Activated naive CD8-positive, alpha-beta T cell treated with anti-CD3 and anti-CD28 coated beads for 36 hours (primary cell): ENCODE measurements at regions not wholly inside any gene's neighbourhood (a gene's known extent, or its start where the extent isn't known, plus 50 kb on each side); places are given as distances from the start of the nearest gene placed in this dataset.

Experiments
- DNase-seq: peaks from one replicate; pipeline ENCODE4 v3.0.0; 2021
- H3K27ac Mint-ChIP-seq: one replicate; pipeline ENCODE4 v1.8.0; 2022; ENCODE audit warnings: mild to moderate bottlenecking, moderate library complexity, mixed read lengths
- H3K27me3 Mint-ChIP-seq: one replicate; pipeline ENCODE4 v1.8.0; 2022; ENCODE audit warnings: mild to moderate bottlenecking, mixed read lengths
- H3K36me3 Mint-ChIP-seq: one replicate; pipeline ENCODE4 v1.8.0; 2021; ENCODE audit warnings: mild to moderate bottlenecking, mixed read lengths
- H3K4me1 Mint-ChIP-seq: one replicate; pipeline ENCODE4 v1.8.0; 2021; ENCODE audit warnings: mixed read lengths
- H3K4me3 Mint-ChIP-seq: one replicate; pipeline ENCODE4 v1.8.0; 2022; ENCODE audit warnings: mild to moderate bottlenecking, moderate library complexity, mixed read lengths
- H3K9me3 Mint-ChIP-seq: one replicate; pipeline ENCODE4 v1.8.0; 2022; ENCODE audit warnings: mixed read lengths

GRCh38 chr2:125667630-125668029 is 988.3 kb upstream of the GYPC start:
- Mint-ChIP-seq H3K36me3 (no peaks in the 10 kb centered on the region), H3K27ac (no peak overlapping the region), H3K4me3 (no peak overlapping the region)

DNA sequence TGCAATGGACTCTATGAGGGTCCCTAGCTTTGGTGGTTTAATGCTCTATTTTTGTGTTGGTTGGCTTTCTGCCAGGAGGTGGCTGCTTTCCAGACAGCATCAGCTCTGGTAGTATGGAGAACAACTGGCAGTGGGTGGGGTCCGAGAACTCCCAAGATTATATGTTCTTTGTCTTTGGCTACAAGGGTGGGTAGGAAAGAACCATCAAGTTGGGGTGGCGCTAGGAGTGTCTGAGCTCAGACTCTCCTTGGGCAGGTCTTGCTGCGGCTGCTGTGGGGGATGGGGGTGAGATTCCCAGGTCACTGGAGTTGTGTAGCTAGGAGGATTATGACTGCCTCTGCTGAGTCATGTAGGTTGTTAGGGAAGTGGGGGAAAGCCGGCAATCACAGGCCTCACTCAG is 976.1 kb upstream of the GYPC start:
- Mint-ChIP-seq H3K36me3 (peaks cover 2% of the 10 kb centered on the region), H3K27me3 (no peaks in the 10 kb centered on the region), H3K4me3 (no peak overlapping the region), H3K27ac (no peak overlapping the region), H3K4me1 (no peaks in the 10 kb centered on the region), H3K9me3 (peaks cover 8% of the 10 kb centered on the region)
- no peak for DNase-seq

More at GRCh38 chr2:125667630-125668029, 988.3 kb upstream of the GYPC start:
- H3K9me3 Mint-ChIP-seq = no peaks in the 10 kb centered on the region
- no peak for DNase-seq
- H3K27me3 Mint-ChIP-seq = no peaks in the 10 kb centered on the region
- peaks cover 2% of the 10 kb centered on the region for H3K4me1 Mint-ChIP-seq

DNA sequence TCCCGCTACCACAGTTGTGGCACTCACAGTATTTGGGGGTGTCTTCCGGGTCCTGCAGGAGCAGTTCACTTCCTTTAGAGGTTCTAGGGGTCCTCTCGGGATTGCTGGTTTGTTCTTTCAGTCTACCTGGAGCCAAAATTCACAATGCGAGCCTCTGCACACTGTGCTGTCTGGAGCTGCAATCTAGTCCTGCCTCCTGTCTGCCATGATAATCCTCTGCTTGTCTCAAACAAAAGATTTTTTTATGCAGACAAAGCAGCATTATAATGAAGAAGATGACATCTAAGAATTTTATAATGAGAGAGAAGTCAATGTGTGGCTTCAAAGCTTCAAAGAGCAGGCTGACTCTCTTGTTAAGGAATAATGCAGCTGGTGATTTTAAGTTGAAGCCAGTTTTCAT is 975.1 kb upstream of the GYPC start:
- Mint-ChIP-seq H3K9me3 (peaks cover 5% of the 10 kb centered on the region), H3K36me3 (no peaks in the 10 kb centered on the region), H3K4me1 (no peaks in the 10 kb centered on the region), H3K27me3 (no peaks in the 10 kb centered on the region), H3K4me3 (no peak overlapping the region), H3K27ac (no peak overlapping the region)
- DNase-seq = no peak

DNA sequence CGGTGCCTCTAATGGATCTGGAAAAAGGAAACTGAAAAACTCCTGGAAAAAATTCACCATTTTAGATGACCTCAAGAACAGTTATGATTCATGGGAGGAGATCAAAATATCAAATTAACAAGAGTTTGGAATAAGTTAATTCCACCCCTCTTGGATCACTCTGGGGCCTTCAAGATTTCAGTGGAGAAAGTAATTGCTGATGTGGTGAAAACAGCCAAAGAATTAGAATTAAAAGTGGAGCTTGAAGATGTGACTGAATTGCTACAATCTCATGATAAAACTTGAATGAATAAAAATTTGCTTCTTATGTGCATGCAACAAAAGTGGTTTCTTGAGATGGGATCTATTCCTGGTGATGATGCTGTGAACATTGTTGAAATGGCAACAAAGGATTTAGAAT is 974.4 kb upstream of the GYPC start:
- Mint-ChIP-seq H3K4me3 (no peak overlapping the region), H3K36me3 (no peaks in the 10 kb centered on the region), H3K27me3 (no peaks in the 10 kb centered on the region), H3K27ac (no peak overlapping the region), H3K9me3 (peaks cover 5% of the 10 kb centered on the region), H3K4me1 (no peaks in the 10 kb centered on the region)
- DNase-seq = no peak

- no peaks in the 10 kb centered on the region for H3K4me1 Mint-ChIP-seq
- no peak overlapping the region for H3K27ac Mint-ChIP-seq
- peaks cover 5% of the 10 kb centered on the region for H3K9me3 Mint-ChIP-seq
- no peaks in the 10 kb centered on the region for H3K27me3 Mint-ChIP-seq
- no peak overlapping the region for H3K4me3 Mint-ChIP-seq
- DNase-seq = no peak
- H3K36me3 Mint-ChIP-seq = no peaks in the 10 kb centered on the region
Measured at GRCh38 chr2:125681976-125682805, 973.8 kb upstream of the GYPC start.

- Mint-ChIP-seq H3K36me3 (no peaks in the 10 kb centered on the region), H3K27ac (no peak overlapping the region), H3K27me3 (no peaks in the 10 kb centered on the region), H3K4me1 (no peaks in the 10 kb centered on the region), H3K9me3 (peaks cover 1% of the 10 kb centered on the region), H3K4me3 (no peak overlapping the region)
- no peak for DNase-seq
Measured at GRCh38 chr2:125684256-125684655, 971.7 kb upstream of the GYPC start.

DNA sequence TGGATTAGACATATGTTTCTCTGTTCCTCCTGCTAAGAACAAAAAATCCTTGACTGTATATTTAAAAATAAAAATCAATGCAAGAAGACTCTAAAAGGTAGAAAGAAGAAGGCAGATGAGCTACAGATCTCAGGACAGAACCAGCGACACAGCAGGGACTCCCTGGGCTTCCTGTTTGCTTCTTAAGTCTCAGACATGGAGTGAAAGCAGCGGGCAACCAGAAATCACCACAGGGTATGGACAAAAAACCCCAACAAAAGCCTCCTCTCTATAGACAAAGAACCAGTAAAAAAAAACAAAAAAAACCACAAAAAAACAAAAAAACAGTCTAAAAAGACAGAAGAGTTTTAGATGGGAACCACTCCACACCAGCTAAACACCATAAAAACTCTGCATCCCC is 971.0 kb upstream of the GYPC start:
- no peaks in the 10 kb centered on the region for H3K4me1 Mint-ChIP-seq
- no peaks in the 10 kb centered on the region for H3K36me3 Mint-ChIP-seq
- no peaks in the 10 kb centered on the region for H3K27me3 Mint-ChIP-seq
- DNase-seq = no peak
- no peak overlapping the region for H3K27ac Mint-ChIP-seq
- H3K9me3 Mint-ChIP-seq = peaks cover 1% of the 10 kb centered on the region
- no peak overlapping the region for H3K4me3 Mint-ChIP-seq

GRCh38 chr2:125696560-125696959 is 959.4 kb upstream of the GYPC start:
- Mint-ChIP-seq H3K4me3 (no peak overlapping the region), H3K36me3 (no peaks in the 10 kb centered on the region), H3K4me1 (no peaks in the 10 kb centered on the region), H3K27ac (no peak overlapping the region), H3K27me3 (no peaks in the 10 kb centered on the region), H3K9me3 (no peaks in the 10 kb centered on the region)
- DNase-seq = no peak

DNA sequence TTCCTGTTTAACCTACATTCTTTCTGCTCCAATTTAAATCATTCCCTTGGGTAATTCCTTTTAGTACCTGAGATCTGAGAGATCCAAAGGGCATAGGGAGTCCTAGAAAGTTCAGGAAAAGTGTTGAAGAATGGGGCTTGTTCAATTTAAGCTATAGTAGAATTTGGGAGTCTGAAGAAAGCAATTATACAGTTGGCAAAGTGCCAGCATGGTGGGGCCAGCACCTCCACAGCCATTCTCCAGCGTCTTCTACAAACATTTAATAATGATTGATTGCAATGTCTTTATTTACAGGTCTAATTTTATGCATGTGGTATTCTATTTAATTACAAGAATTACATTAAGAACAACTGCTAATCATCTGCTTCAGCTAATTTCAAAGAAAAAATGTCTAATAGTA is 957.7 kb upstream of the GYPC start:
- H3K4me3 Mint-ChIP-seq = no peak overlapping the region
- no peaks in the 10 kb centered on the region for H3K36me3 Mint-ChIP-seq
- DNase-seq = no peak
- no peaks in the 10 kb centered on the region for H3K4me1 Mint-ChIP-seq
- H3K9me3 Mint-ChIP-seq = no peaks in the 10 kb centered on the region
- no peaks in the 10 kb centered on the region for H3K27me3 Mint-ChIP-seq
- no peak overlapping the region for H3K27ac Mint-ChIP-seq

GRCh38 chr2:125701070-125701469 is 954.9 kb upstream of the GYPC start:
- Mint-ChIP-seq H3K27ac (no peak overlapping the region), H3K36me3 (no peaks in the 10 kb centered on the region), H3K4me3 (no peak overlapping the region), H3K9me3 (no peaks in the 10 kb centered on the region), H3K27me3 (no peaks in the 10 kb centered on the region), H3K4me1 (no peaks in the 10 kb centered on the region)
- DNase-seq = no peak

DNA sequence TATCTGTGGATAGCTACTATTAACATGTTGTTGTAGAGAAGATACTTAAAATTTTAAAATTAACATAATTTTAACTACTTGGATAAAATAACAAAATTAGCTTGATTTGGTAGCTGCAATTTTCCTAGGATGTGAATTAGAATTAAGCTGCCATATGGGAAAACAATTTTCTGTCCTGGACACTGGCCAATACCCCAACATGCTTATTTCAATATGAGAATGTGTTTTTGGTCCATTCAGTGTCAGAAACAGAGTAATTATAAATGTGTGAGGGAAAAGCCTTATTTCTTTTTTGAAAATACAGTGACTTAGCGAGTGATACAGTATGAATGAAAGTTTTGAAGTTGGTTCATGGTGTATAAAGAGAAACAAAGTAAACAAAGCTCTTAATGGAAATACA is 948.3 kb upstream of the GYPC start:
- no peaks in the 10 kb centered on the region for H3K36me3 Mint-ChIP-seq

DNA sequence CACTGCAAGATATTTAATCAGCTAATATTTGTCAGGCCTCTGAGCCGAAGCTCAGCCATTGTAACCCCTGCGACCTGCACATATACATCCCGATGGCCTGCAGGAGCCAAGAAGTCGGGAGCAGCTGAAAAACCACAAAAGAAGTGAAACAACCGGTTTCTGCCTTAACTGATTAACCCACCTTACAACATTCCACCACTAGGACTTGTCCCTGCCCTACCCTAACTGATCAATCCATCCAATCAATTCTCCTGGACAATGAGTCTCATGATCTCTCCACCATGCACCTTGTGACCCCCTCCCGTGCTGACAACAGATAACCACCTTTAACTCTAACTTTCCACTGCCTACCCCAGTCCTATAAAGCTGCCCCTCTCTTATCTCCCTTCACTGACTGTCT is 945.4 kb upstream of the GYPC start:
- Mint-ChIP-seq H3K4me1 (no peaks in the 10 kb centered on the region), H3K4me3 (no peak overlapping the region), H3K27me3 (no peaks in the 10 kb centered on the region), H3K27ac (no peak overlapping the region), H3K36me3 (no peaks in the 10 kb centered on the region), H3K9me3 (no peaks in the 10 kb centered on the region)
- no peak for DNase-seq

More for the DNA sequence above, 948.3 kb upstream of the GYPC start:
- Mint-ChIP-seq H3K27me3 (no peaks in the 10 kb centered on the region), H3K9me3 (no peaks in the 10 kb centered on the region), H3K4me1 (no peaks in the 10 kb centered on the region), H3K4me3 (no peak overlapping the region), H3K27ac (no peak overlapping the region)
- no peak for DNase-seq

GRCh38 chr2:125711075-125711474 is 944.9 kb upstream of the GYPC start:
- DNase-seq = no peak
- no peaks in the 10 kb centered on the region for H3K9me3 Mint-ChIP-seq
- H3K27me3 Mint-ChIP-seq = no peaks in the 10 kb centered on the region
- no peaks in the 10 kb centered on the region for H3K36me3 Mint-ChIP-seq
- H3K27ac Mint-ChIP-seq = no peak overlapping the region
- no peaks in the 10 kb centered on the region for H3K4me1 Mint-ChIP-seq
- H3K4me3 Mint-ChIP-seq = no peak overlapping the region

- H3K36me3 Mint-ChIP-seq = no peaks in the 10 kb centered on the region
- no peaks in the 10 kb centered on the region for H3K27me3 Mint-ChIP-seq
- DNase-seq = no peak
- H3K4me3 Mint-ChIP-seq = no peak overlapping the region
- H3K4me1 Mint-ChIP-seq = no peaks in the 10 kb centered on the region
- no peaks in the 10 kb centered on the region for H3K9me3 Mint-ChIP-seq
- H3K27ac Mint-ChIP-seq = no peak overlapping the region
Measured at GRCh38 chr2:125713533-125713932, 942.4 kb upstream of the GYPC start.

DNA sequence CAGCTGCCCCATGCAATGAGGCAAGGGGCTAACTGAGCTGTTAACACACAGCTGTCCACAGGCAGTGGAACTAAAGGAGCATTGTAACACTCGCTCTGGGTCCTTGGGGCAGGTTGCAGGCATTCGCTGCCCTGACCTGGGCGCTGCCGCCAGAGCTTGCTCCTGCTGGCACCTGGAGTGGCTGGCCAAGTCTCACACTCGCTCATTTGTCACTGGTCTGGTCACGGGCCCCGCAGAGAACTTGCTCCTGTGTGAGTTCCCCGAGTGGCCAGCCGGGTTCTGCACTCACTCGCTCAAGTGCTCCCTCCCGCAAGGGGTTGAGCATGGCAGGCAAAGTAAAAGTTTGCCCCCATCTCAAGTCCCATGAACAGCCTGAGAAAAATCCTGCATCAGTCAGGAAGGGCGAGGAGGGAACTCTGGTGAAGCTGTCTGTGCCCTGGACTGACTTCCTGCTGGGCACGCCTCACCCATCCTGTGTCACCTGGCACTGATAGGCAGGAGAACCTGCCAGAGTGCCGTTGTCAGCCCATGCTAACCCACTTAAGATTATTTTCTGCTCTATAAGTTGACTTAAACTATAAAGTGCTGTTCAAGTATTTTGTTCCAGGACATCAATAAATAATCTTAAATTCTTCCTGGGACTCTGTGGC is 934.8 kb upstream of the GYPC start:
- Mint-ChIP-seq H3K4me3 (no peak overlapping the region), H3K4me1 (no peaks in the 10 kb centered on the region)

DNA sequence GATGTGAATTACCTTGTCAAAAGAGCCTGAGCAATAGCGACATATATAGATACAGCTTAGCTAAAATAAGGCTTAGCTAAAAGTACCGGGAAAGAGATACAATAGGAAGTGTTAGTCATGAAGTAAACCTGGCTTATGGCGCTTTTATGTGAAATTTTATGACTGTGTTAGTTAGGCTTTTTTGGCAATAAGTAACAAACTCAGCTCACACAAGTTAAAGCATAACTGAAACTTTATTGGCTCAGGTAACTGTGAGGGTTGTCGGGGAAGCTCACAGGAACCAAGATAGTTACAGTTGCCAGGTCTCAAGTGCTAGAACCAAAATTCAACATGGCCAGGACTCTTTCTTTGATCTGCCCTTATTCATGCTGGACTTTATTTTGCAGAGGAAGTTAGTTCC is 925.0 kb upstream of the GYPC start:
- Mint-ChIP-seq H3K9me3 (no peaks in the 10 kb centered on the region), H3K36me3 (no peaks in the 10 kb centered on the region), H3K27ac (no peak overlapping the region), H3K27me3 (no peaks in the 10 kb centered on the region), H3K4me1 (no peaks in the 10 kb centered on the region), H3K4me3 (no peak overlapping the region)
- DNase-seq = no peak

More for the DNA sequence above, 934.8 kb upstream of the GYPC start:
- H3K27me3 Mint-ChIP-seq = no peaks in the 10 kb centered on the region
- H3K9me3 Mint-ChIP-seq = no peaks in the 10 kb centered on the region
- H3K27ac Mint-ChIP-seq = no peak overlapping the region
- H3K36me3 Mint-ChIP-seq = no peaks in the 10 kb centered on the region
- DNase-seq = no peak
